NCI-H82 treated with DMSO at 0.1 percent for 48 hours (cell line): ENCODE measurements at regions not wholly inside any gene's neighbourhood (a gene's known extent, or its start where the extent isn't known, plus 50 kb on each side); places are given as distances from the start of the nearest gene placed in this dataset.
"Not testable (repeated sequence)": the region's sequence is repeated elsewhere in the genome, so short reads cannot be mapped to it uniquely, and the experiment has no call there.

Experiments
- DNase-seq: peaks from one replicate; lab custom pipeline; 2025; ENCODE audit not compliant: unreplicated experiment; lab: John Stamatoyannopoulos, UW

DNA sequence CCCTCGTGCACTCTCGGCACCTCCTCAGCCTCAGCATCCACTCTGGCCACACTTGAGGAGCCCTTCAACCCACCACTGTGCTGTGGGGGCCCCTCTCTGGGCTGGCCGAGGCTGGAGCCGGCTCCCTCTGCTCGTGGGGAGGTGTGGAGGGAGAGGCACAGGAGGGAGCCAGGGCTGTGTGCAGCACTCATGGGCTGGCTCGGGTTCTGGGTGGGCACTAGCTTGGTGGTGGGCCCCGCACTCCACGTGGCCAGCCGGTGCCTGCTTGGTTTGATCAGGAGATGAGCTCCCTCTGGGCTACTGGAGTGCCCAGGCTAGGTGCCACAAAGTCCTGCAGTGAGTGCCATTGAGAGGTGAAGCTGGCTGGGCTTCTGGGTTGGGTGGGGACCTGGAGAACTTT is 949.4 kb upstream of the GJE1 start:
- DNase-seq: no peak

DNA sequence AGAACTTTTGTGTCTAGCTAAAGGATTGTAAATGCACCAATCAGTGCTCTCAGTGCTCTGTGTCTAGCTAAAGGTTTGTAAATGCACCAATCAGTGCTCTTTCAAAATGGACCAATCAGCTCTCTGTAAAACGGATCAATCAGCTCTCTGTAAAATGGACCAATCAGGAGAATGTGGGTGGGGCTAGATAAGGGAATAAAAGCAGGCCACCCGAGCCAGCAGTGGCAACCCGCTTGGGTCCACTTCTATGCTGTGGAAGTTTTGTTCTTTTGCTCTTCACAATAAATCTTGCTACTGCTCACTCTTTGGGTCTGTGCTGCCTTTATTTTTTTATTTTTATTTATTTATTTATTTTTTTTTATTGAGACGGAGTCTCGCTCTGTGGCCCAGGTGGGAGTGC is 957.3 kb upstream of the GJE1 start:
- DNase-seq: not testable (repeated sequence)

DNA sequence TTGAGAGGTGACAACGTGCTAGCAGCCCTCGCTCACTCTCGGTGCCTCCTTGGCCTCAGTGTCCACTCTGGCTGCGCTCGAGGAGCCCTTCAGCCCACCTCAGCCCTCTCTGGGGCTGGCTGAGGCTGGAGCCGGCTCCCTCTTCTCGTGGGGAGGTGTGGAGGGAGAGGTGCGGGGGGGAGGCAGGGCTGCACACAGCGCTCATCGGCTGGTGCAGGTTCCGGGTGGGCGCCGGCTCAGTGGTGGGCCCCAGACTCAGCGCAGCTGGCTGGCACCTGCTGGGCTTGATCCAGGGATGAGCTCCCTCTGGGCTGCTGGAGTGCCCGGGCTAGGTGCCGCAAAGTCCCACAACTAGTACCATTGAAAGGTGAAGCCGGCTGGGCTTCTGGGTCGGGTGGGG is 957.8 kb upstream of the GJE1 start:
- no peak for DNase-seq

DNA sequence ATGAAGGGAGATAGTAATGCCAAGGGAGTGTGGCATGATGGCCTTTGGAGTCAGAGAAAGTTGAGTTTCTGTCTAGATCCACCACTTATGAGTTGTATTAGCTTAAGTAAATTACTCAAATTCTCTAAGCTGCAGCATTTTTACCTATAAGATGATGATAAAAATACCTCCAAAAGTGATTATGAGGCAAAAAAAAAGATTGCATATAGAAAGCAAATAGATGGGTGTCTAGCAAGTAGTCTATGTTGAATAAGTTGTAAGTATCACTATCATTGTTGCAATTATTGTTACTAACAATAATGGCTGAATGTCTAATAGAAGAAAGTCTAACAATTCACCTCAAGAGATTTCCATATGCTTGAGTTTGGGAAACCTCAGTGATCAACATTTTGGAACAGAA is 959.2 kb upstream of the GJE1 start:
- no peak for DNase-seq

DNA sequence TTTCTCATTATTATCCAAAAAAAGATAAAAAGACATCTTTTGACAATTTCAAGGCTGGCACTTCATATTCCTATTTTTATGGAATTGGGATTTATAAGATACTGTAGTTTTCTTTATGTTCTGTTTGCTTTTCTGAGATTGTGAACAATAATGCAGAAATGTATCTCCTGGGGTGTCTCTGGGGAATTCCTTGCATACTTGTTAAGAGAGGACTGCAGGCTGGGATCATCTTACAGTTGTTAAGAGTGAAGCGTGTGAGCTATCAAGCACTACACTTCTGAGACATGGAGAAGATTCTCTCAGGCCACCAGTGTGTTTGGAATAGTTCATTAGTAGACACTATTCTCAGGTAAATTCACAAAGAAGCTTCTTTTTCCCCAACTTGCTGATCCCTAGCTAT is 963.3 kb upstream of the GJE1 start:
- DNase-seq: no peak

DNA sequence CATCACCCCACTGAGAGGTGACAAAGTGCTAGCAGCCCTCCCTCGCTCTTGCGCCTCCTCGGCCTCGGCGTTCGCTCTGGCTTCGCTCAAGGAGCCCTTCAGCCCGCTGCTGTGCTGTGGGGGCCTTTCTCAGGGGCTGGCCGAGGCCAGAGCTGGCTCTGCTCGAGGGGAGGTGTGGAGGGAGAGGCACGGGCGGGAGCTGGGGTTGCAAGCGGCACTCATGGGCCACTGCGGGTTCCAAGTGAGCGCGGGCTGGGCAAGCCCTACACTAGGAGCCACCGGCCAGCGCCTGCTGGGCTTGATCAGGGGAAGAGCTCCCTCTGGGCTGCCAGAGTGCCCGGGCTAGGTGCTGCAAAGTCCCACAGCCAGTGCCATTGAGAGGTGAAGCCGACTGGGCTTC is 964.8 kb upstream of the GJE1 start:
- DNase-seq: no peak

DNA sequence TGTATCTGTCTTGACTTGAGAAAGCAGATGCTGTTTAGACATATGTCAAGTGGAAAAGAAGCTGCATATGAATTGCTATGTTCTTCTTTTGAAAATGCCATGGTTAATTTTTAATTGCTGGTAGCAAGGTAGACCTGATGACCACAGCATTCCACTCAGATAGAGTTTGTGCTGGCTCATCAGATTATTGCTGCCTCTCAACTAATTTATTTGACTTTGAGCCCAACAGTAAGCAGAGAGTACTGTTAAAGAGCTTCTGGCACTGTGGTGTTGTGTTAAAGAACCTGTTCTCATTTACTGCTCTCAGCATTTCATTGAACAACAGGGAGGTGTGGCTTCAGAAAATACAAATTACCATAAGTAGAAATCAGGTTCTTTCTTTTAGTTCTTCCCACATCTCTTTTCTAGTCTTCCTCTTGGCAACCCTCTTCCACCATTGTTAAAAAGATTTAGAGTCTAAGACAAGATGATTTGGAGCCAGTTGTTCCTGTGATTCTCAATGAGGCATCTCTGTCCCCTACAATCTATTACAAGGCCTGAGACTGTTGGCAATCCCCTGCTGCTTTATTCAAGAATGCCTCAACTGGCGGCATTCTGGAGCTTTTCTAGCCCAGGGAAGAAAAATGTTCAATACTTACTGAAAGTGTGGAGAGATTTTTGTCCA is 967.6 kb upstream of the GJE1 start:
- no peak for DNase-seq

DNA sequence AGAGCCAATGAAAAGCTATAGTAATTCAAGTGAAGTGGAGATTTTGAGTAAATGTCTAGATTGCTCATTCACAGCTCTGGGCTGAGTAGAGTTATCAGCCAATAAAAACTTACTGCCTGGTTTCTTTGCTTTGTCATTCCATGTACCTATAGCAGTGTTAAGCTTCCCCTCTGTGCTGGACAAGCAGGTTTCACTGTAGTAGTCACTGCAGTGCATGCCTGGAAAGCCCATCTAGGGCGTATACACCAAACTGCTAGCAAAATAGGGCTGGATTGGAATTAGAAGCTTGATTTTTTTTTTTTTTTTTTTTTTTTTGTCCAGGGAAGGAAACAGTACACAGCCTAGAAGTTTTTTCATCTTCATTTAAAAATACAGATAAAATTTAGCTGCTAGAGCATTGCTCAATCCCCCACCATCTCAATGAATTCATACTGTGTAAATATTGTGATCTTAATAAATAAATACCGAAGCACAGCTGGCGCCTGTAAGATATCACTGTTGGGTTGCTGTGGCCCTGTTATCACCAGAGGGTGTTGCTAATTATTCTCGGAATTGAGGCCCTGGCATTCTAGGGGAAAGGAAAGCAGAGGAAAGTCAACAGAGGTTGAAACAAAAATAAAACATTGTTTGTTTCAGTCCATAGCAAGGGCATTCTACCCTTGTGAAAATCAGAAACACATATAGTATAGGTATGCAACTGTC is 968.5 kb upstream of the GJE1 start:
- no peak for DNase-seq

DNA sequence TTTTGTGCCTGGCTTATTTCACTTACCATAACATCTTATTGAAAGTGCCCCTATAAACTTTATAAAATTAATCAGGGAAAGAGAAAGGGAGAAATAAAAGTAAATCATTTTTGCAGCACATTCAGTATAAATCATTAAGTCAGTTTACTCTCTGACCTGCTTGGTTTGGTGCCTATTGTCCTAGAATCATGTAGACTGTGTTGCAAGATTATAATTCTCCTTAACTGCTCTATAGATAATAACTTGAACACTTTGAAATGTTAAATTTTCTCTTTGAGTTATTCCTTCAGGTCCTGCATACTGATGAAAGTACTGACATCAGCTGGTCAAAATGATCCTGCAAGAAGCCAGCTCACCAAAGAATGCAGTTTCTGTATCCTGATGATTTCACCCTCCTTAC is 969.6 kb upstream of the GJE1 start:
- DNase-seq: no peak

DNA sequence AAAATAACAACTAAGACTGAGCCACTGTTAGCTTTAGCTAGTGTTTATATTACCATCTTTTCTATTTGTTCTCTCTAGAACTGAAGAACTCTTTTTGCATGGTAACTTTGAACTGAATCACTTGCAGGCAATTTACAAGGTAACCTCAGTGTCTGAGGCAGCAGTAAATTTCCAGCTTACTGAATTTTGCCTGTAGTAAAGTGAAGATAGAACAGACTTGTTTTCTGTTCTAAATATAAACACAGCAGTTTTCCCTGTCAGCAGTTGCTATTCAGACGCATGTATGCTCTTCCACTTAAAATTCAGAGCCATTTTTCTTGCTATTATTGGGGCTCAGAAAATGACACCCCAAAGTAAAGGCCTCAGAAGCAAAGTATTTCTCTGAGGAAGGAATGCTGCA is 974.0 kb upstream of the GJE1 start:
- no peak for DNase-seq

DNA sequence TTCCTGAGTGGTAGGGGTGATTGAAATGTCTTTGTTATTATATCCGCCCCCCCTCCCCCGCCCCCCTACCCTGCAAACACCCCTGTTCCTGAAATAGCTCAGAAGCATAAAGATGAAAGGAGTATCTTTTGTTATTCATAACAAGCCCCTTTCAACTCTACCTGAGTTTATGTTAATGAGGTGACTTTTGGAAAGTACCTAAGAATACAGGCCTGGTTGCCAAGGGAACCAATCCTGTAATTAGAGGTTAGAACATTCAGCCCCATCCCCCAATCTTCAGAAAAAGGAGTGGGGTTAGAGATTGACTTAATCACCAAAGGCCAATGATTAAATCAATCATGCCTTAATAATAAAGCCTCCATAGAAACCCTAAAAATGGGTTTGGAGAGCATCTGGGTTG is 979.2 kb upstream of the GJE1 start:
- DNase-seq: no peak

DNA sequence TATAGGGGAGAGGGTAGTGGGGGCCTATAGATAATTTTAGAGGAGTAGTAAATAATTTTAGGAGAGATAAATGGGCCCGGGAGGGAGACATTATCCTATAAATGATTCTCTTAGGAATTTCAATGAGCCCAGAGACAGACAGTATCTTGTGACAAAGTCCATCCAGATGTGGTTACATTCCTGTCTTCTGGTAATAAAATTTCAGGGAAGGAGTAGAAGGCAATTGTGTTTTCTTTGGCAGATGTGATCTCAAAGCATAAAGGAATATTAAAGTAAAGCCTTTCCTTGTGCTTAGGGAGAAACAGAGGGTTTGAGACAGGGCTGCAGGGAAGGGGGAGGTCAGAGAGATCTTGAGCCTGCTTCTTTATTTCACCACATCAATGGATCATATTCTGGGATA is 979.8 kb upstream of the GJE1 start:
- no peak for DNase-seq

DNA sequence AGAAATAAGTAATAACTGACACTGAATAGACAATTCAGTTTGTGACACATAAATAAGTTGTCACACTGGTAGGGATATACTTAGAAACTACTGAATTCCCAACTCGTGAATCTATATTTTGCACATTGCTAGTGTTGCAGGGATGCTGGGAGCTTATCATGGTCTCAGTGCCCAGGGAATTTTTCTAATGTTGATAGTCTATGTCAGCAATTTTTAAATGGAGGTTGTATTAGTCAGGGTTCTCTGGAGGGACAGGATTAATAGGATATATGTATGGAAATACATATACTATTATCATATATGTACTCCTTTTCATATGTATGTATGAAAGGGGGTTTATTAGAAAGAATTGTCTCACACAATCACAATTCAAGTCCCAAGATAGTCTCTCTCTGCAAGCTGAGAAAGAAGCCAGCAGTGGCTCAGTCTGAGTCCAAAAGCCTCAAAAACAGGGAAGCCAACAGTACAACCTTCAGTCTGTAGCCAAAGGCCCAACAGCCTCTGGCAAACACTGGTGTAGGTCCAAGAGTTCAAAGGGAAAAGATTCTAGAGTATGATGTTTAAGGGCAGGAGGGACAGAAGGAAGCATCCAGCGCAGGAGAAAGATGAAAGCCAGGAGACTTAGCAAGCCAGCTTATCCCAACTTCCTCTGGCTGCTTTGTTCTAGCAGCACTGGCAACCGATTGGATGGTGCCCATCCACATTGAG is 980.9 kb upstream of the GJE1 start:
- no peak for DNase-seq

DNA sequence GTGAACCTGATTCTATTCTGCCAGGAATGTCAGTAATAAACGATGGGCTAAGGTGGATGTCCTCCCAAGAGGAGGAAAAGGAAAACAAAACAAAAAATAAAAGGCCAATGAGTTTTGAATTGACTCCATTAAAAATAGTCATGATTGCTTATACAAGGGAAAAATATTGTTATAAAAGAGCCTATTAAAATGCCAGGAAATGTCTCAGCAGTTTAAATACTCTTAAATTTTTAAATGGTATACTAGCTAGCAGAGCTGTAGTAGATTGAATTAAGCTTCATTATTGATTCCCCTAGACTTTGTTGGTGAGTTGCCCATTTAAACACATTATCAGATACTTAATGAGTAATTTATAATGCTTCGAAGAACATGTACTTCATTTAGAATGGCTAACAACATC is 990.9 kb upstream of the GJE1 start:
- no peak for DNase-seq

DNA sequence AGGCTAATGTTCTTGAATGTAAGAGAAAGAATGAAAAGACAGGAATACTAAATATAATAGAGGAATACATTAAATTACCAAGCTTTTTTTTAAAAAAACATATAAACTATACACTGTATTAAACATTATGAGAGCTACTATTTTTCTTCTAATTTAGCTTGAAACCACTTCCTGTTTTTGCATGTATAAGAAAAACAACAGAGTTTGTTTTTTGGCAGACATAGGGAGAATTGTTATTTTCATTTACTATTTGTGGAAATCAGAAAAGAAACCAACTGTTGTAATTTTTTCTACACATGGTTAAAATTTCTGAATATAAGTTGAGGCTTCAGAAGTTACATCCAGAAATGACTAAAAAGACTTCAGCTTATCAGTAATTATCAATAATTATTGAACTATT is 991.8 kb upstream of the GJE1 start:
- DNase-seq: no peak

DNA sequence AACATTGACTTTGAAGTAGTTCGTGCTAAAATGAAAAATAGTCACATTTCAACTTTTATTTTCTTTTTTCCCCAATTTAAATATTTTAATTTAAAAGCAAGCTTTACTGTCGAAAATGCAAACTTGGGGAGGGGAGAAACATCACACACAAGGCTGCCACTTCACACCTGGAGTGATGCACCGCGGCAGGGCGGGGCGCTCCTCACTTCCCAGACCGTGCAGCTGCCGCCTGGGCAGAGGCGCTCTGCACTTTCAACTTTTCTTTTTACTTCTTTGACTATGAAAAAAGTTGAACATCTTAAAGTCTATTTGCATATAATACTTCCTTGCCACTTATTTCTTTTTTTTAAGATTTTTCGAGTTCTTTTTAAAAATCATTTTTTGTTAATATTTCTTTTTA is 993.3 kb upstream of the GJE1 start:
- no peak for DNase-seq

DNA sequence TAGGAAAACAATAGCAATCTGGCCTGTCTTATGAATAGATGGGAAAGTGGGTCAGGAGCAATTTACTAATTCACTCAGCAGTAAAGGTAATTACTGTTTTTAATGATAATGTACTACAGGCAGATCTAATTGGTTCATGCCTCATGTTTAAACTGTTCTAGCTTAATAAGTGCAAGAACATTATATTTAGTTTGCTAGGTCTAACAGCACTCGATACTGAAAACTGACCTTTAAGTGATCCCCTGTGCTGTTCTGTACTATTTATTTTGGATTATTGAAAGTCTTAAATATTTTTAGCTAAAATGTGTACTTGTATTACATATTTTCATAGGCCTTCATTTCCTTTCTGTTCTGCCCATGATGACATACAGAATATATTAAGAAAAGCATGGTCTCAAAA is 998.0 kb upstream of the GJE1 start:
- DNase-seq: no peak

DNA sequence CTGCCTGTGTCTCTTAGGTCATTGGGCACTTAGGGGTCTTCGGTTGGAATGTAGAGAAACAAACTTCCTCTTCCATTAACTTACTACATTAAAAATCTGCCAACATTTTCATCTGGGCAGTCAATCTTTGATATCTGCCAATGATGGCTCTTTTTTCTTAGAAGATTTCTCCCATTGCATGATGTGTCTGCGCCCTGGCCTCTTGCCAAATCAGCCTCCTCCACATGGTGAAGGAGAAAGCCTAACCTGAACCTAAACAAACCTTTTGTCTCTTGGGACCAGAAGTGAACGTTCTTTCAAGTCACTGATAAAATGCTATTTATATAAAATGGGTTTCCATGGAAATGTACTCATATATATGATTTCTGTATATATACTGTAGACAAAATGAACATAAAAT is 998.9 kb upstream of the GJE1 start:
- DNase-seq: no peak

DNA sequence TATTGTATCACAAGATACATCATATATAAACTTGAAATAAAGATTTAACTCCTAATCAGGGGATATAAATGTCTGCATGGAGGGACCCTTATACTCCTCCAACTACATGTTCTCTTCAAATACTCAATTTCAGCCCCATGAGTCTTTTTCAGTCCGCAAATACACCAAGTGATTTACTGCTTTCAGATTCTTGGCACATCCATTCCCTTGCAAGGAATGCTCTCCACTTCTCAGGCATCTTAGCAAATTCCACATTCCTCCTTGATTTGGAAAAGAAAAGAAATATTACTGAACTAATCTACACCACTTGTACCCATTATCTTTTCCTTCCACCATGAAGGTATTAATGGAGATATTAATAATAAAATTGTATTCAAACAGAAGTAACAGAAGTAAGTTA is 999.4 kb upstream of the GJE1 start:
- DNase-seq: no peak

DNA sequence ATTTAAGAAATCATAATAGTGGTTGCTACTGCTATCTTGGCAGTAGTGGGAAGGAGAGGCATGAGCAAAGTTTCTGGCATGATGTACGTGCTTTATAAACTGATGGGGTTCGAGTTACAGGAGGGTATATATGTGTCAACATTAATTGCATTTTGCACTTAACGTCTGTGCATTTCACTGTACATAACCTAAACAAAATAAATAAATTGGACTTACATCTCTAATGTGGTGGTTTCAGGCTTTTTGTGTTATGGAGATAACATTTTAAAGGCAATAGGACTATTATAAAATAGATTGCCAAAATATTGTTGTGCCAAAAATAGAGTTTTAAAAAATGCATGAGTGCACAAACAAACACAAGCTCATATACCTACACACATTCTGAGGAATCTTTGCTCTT is 1001.1 kb upstream of the GJE1 start:
- DNase-seq: no peak

DNA sequence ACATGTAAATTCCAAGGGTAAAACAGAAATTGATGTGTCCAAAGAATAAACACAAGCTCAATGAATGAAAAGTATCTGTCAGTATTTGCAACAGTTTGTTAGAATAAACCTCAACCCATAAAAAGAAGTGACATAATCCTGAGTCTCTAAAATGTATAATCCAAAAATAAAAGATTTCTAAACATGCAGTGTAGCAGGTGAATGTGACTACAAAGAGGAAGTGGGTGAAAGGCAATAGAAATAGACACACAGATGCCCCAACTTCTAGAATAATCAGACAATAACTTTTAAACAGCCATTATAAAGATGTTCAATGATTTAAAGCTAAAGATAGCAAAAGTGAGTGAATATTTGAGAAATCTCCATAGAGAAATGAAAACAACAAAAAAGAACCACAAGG is 1009.2 kb upstream of the GJE1 start:
- DNase-seq: no peak

DNA sequence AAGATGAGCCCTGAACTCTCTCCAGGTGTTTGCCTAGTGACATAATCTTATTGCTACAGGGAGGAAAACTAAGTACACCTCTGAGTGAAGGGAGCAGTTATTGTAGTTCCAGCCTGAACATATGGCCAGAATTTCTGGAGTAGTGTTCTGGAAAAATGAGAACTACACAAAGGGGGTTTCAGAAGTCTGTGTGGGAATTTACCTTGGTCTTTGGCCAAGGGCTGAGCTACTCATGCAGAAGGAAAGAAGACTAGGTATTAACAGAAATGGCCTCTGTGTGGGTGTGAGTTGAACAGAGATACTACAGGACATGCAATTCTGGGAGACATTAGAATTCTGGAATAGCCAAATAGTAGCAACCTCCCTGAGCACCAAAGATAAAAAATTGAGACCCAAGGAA is 1009.7 kb upstream of the GJE1 start:
- no peak for DNase-seq

DNA sequence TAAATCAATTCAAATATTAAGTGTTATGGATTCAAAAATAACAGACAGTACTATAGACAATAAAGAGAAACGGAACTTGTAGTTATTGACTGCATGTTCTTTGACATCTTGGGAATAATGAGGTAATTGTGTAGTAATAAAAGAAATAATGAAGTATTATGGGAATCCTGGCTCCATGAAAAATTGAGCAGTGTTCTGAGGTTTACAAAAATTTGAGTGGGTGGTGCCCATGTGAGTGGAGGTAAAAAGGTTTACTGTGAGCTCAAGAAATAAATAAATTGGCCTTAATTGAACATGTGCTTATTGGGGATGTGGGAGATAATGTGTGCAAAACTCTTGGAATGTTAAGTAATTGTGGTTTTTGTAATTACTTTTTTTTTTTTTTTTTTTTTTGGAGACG is 1013.7 kb upstream of the GJE1 start:
- no peak for DNase-seq
